Activated naive CD8-positive, alpha-beta T cell treated with anti-CD3 and anti-CD28 coated beads, Interleukin-2, amount 10 ng/mL, durations not matched to agents 7 days and 5 days (primary cell): ENCODE measurements at regions not wholly inside any gene's neighbourhood (a gene's known extent, or its start where the extent isn't known, plus 50 kb on each side); places are given as distances from the start of the nearest gene placed in this dataset.

ENCODE experiments used
- ATAC-seq: fragments of 150-1000 bp; cut with Tn5 transposase; one replicate; pipeline ENCODE4 v1.10.0; 2021; ENCODE audit warnings: low read depth, moderate library complexity
- POLR2A ChIA-PET: fragments of 350-600 bp; sonication (Branson Sonifier 250); formaldehyde crosslinking; loops from one replicate; lab custom pipeline; 2021; ENCODE audit warnings: antibody characterized with exemption; lab: Charles Lee
- DNase-seq: peaks from one replicate; pipeline ENCODE4 v3.0.0; 2021
- H3K27ac Mint-ChIP-seq: one replicate; pipeline ENCODE4 v1.8.0; 2022; ENCODE audit warnings: mild to moderate bottlenecking, mixed read lengths
- H3K27me3 Mint-ChIP-seq: one replicate; pipeline ENCODE4 v1.8.0; 2022; ENCODE audit warnings: mild to moderate bottlenecking, moderate library complexity, mixed read lengths
- H3K36me3 Mint-ChIP-seq: one replicate; pipeline ENCODE4 v1.8.0; 2021; ENCODE audit warnings: mild to moderate bottlenecking, mixed read lengths
- H3K4me1 Mint-ChIP-seq: one replicate; pipeline ENCODE4 v1.8.0; 2021; ENCODE audit warnings: mixed read lengths
- H3K4me3 Mint-ChIP-seq: one replicate; pipeline ENCODE4 v1.8.0; 2022; ENCODE audit warnings: mild to moderate bottlenecking, moderate library complexity, mixed read lengths
- H3K9me3 Mint-ChIP-seq: one replicate; pipeline ENCODE4 v1.8.0; 2021; ENCODE audit warnings: mixed read lengths

GRCh38 chr10:6649903-6650302, 69.8 kb upstream of the PRKCQ start:
- Mint-ChIP-seq H3K4me1 (peaks cover 23% of the 10 kb centered on the region), H3K36me3 (no peaks in the 10 kb centered on the region), H3K9me3 (no peaks in the 10 kb centered on the region), H3K27ac (no peak overlapping the region), H3K27me3 (peaks cover 5% of the 10 kb centered on the region), H3K4me3 (no peak overlapping the region)
- no peak for DNase-seq
- ATAC-seq, result no peak
- POLR2A ChIA-PET, result no interaction called here

GRCh38 chr10:6648894-6649720, 69.0 kb upstream of the PRKCQ start:
- no peak overlapping the region for H3K27ac Mint-ChIP-seq
- DNase-seq (no peak), ATAC-seq (no peak)
- peaks cover 29% of the 10 kb centered on the region for H3K4me1 Mint-ChIP-seq
- no peak overlapping the region for H3K4me3 Mint-ChIP-seq
- POLR2A ChIA-PET, result interaction anchor here (0.6 to 1.4 kb wide), 2 partner anchors 65 to 624 kb away, joined by 4 to 10 read pairs; no protein-coding TSS in a partner anchor
- H3K27me3 Mint-ChIP-seq, result peaks cover 5% of the 10 kb centered on the region
- no peaks in the 10 kb centered on the region for H3K36me3 Mint-ChIP-seq
- H3K9me3 Mint-ChIP-seq, result no peaks in the 10 kb centered on the region

DNA sequence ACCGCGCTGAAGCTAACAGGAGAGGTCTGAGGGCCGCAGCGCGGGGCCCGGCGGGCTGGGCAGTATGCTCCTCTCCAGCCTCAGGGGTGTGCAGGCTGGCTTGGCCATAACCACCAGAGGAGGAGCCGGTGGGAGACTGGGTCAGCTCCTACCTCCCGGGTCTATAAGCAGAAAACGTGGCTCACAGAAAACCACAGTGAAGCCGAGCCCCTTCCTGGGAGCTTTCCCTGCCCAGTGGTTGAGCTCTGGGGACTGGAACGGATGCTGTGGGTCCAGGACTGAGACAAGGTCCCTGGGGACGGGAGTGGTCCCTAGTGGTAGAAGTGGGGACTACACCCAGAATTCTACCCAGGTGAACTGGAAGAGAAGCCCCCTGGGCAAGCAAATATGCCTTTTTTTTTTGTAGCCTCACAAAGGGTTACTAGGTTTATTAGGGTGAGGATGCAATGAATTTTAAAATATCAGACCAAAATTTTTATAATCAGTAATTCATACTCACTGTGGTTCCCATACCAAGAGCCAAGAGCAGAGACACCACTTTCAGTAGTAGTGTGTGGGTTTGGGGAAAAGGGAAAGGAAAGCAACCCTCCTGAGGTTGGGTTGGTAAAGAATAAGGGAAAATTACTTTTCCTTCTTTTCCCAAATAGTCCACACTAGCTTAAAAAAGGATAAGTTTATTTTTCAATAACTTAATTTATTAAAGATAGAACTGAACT, 67.9 kb upstream of the PRKCQ start:
- Mint-ChIP-seq H3K9me3 (no peaks in the 10 kb centered on the region), H3K27me3 (peaks cover 3% of the 10 kb centered on the region), H3K36me3 (no peaks in the 10 kb centered on the region), H3K4me1 (peaks cover 29% of the 10 kb centered on the region), H3K4me3 (peak overlapping the region; percentile 22), H3K27ac (no peak overlapping the region)
- POLR2A ChIA-PET, result interaction anchor here (0.6 to 1.4 kb wide), 7 partner anchors 47 to 623 kb away, joined by 3 to 10 read pairs (median 4); no protein-coding TSS in a partner anchor
- ATAC-seq, result peak; percentile 89
- peak; percentile 58 for DNase-seq

DNA sequence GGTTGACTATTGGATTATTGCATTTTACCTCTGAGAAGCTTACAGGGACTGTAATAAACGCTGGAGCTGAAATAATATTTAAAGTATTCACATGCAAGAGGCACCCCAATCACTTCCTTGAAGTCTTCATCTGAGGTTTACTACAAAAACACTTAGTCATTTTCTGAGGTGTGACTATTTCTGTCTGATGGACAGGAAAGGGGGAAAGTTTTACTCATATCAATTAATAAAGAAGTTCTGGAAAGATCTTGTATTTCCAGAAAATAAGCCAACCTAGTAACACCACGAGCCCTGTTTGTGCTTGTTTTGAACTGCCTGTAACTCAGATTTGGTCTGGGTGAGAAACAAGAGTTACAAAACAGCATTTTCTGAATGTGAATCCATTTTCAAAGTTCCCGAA, 63.9 kb upstream of the PRKCQ start:
- Mint-ChIP-seq H3K36me3 (peaks cover 1% of the 10 kb centered on the region), H3K4me3 (peak overlapping the region; percentile 3), H3K27ac (peak overlapping the region; percentile 28), H3K27me3 (no peaks in the 10 kb centered on the region), H3K9me3 (peaks cover 2% of the 10 kb centered on the region), H3K4me1 (peaks cover 37% of the 10 kb centered on the region)
- POLR2A ChIA-PET, result interaction anchor here (0.7 to 1.6 kb wide), 2 partner anchors 34 to 62 kb away, joined by 3 to 10 read pairs; no protein-coding TSS in a partner anchor
- no peak for DNase-seq
- ATAC-seq, result no peak

- POLR2A ChIA-PET, result interaction anchor here (0.7 to 1.6 kb wide), 3 partner anchors 41 to 61 kb away, joined by 3 to 10 read pairs (median 3); no protein-coding TSS in a partner anchor
- Mint-ChIP-seq H3K9me3 (peaks cover 2% of the 10 kb centered on the region), H3K4me1 (peaks cover 34% of the 10 kb centered on the region), H3K27ac (peak overlapping the region; percentile 26), H3K36me3 (peaks cover 4% of the 10 kb centered on the region), H3K4me3 (peak overlapping the region; percentile 37), H3K27me3 (no peaks in the 10 kb centered on the region)
- DNase-seq (no peak), ATAC-seq (peak; percentile 59)
These were observed 62.8 kb upstream of the PRKCQ start for GRCh38 chr10:6642876-6643275.

DNA sequence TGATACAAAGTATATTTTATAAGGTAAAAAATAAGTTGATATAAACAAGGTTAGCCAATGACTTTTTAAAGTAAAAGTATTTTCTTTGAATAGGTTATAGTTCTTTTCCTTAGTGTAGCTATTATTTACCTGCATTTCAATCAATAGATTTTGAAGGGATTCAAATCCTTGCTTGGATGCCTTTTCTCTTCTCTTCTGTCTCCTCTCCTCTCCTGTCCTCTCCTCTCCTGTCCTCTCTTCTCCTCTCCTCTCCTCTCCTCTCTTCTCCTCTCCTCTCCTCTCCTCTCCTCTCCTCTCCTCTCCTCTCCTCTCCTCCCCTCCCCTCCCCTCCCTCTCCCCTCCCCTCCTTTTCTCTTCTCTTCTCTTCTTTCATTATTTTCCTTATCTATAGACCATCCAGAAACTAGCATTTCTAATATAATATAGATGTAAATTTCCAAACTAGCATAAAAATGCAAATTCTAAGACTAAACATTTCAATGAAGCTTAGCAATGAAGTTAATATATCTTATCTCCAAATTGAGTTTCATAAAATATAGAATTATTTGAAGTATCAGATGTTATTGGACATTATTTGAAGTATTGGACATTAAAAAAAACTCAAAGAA, 60.5 kb upstream of the PRKCQ start:
- DNase-seq (no peak), ATAC-seq (no peak)
- H3K27me3 Mint-ChIP-seq, result no peaks in the 10 kb centered on the region
- H3K36me3 Mint-ChIP-seq, result peaks cover 4% of the 10 kb centered on the region
- peaks cover 2% of the 10 kb centered on the region for H3K9me3 Mint-ChIP-seq
- POLR2A ChIA-PET, result no interaction called here
- no peak overlapping the region for H3K4me3 Mint-ChIP-seq
- H3K27ac Mint-ChIP-seq, result no peak overlapping the region
- peaks cover 50% of the 10 kb centered on the region for H3K4me1 Mint-ChIP-seq

- Mint-ChIP-seq H3K4me1 (peaks cover 30% of the 10 kb centered on the region), H3K27me3 (no peaks in the 10 kb centered on the region), H3K4me3 (no peak overlapping the region), H3K9me3 (peaks cover under 1% of the 10 kb centered on the region), H3K36me3 (peaks cover 4% of the 10 kb centered on the region), H3K27ac (no peak overlapping the region)
- no peak for ATAC-seq
- POLR2A ChIA-PET, result interaction anchor here (0.6 to 1.1 kb wide), 3 partner anchors 9 to 56 kb away, joined by 3 to 5 read pairs (median 4); no protein-coding TSS in a partner anchor
- no peak for DNase-seq
These were observed 57.0 kb upstream of the PRKCQ start for GRCh38 chr10:6637053-6637452.

GRCh38 chr10:6635784-6636183, 55.7 kb upstream of the PRKCQ start:
- Mint-ChIP-seq H3K4me3 (peak overlapping the region; percentile 40), H3K4me1 (peaks cover 29% of the 10 kb centered on the region), H3K9me3 (no peaks in the 10 kb centered on the region), H3K36me3 (peaks cover 4% of the 10 kb centered on the region), H3K27ac (peak overlapping the region; percentile 73), H3K27me3 (no peaks in the 10 kb centered on the region)
- no peak for DNase-seq
- ATAC-seq, result no peak
- POLR2A ChIA-PET, result no interaction called here
